Tibial nerve (tissue), 3 donors: ENCODE measurements at regions not wholly inside any gene's neighbourhood (a gene's known extent, or its start where the extent isn't known, plus 50 kb on each side); places are given as distances from the start of the nearest gene placed in this dataset.

ENCODE experiments used
- CTCF ChIP-seq, 5 experiments: fragments of 200-600 bp in 3 of 5; fragments of 450-650 bp in 2 of 5; sonication (generic) in 3 of 5; IDR thresholded peaks; one replicate each; pipeline ENCODE4 v1.5.1; 2016 to 2019; ENCODE audit warnings: antibody characterized with exemption in 5 of 5, mild to moderate bottlenecking in 3 of 5, moderate library complexity in 2 of 5
- POLR2A ChIP-seq, 2 donors: fragments of 450-650 bp; IDR thresholded peaks; one replicate each; pipeline ENCODE4 v1.6.1; 2017; ENCODE audit warnings: antibody characterized with exemption in 2 of 2, mild to moderate bottlenecking in 2 of 2, moderate library complexity in 2 of 2

- TF ChIP-seq POLR2A (IDR thresholded peaks at IDR 0.05) (no peak), CTCF (IDR thresholded peaks at IDR 0.05) (no peak)
These were observed 474.5 kb downstream of the PRR16 start for GRCh38 chr5:120938604-120939003.
